ENCODE measurements at regions not wholly inside any gene's neighbourhood (a gene's known extent, or its start where the extent isn't known, plus 50 kb on each side); places are given as distances from the start of the nearest gene placed in this dataset.

DNA sequence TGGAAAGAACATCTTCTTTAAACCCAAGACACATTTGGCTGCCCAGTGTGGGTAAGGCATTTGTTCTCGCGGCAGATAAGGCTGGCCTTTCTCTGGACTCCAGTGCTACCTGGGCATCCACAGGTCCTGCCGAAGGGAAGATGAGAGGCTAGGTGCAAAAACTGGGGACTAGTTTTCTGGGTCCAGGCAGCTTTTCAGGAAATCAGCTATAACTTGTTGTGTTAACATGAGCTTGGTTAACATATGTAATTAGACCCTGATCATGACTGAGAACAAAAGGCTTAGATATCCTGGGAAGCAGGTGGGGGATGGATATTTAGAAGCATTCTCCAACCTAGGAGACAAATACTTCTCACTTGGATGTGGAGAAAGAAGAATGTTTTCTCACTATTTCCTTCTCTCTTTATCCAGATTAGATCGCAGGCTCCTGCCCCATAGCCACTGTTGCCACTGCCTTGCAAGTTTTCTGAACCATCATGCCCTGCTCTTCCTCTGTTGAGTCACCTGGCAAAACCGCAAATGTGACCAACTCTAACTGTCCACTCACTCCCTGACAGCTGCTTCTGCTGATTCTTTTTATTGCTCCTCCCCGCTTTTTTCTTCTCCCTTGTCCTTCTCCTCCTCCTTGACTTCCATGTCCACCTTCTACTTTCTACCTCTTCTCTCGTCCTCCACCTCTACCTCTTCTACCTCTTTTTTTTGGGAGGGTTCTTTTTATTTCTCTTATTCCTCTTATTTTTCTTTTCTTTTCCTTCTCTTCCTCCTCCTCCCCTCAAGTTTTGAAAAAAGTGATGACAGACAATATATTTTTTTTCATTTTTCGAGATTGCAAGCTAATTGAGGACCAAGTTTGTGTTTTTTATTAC is 258.1 kb downstream of the UTRN start:
- TF ChIP-seq, protein P1, sequence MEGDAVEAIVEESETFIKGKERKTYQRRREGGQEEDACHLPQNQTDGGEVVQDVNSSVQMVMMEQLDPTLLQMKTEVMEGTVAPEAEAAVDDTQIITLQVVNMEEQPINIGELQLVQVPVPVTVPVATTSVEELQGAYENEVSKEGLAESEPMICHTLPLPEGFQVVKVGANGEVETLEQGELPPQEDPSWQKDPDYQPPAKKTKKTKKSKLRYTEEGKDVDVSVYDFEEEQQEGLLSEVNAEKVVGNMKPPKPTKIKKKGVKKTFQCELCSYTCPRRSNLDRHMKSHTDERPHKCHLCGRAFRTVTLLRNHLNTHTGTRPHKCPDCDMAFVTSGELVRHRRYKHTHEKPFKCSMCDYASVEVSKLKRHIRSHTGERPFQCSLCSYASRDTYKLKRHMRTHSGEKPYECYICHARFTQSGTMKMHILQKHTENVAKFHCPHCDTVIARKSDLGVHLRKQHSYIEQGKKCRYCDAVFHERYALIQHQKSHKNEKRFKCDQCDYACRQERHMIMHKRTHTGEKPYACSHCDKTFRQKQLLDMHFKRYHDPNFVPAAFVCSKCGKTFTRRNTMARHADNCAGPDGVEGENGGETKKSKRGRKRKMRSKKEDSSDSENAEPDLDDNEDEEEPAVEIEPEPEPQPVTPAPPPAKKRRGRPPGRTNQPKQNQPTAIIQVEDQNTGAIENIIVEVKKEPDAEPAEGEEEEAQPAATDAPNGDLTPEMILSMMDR (conservative IDR thresholded peaks at IDR 0.05; ENCODE audit: low read depth, low read length) = no peak
- no peak for TF ChIP-seq EZH2 (IDR thresholded peaks at IDR 0.05; ENCODE audit: borderline replicate concordance, low read depth, low read length, poor library complexity, severe bottlenecking)
